ENCODE measurements at regions not wholly inside any gene's neighbourhood (a gene's known extent, or its start where the extent isn't known, plus 50 kb on each side); places are given as distances from the start of the nearest gene placed in this dataset.

DNA sequence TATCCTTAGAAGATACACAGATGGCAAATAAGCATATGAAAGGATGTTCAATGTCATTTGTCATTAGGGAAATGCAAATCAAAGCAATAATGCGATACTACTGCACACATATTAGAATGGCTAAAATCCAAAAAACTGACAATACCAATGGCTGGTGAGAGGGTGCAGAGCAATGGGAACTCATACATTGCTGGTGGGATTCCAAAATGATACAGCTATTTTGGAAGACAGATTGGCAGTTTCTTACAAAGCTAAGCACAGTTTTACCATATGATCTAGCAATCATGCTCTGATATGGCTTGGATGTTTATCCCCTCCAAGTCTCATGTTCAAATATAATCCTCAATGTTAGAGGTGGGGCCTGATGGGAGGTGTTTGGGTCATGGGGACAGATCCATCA lies 122.6 kb downstream of the KCTD15 start:
- ATAC-seq (no peak), DNase-seq (no peak)
- intact Hi-C loops (cut with DNase I), result no loop called here
- Histone ChIP-seq H3K27me3 (ENCODE audit: control insufficient read depth, insufficient read depth) (no peaks in the 10 kb centered on the region), H3K9me3 (ENCODE audit: control insufficient read depth, low read length) (no peaks in the 10 kb centered on the region), H3K27ac (ENCODE audit: low read length) (no peak overlapping the region), H3K4me3 (ENCODE audit: low read length) (no peak overlapping the region), H3K4me1 (ENCODE audit: control insufficient read depth, insufficient read depth, low read length) (no peaks in the 10 kb centered on the region)
- WGBS, result 93% methylated on average over 1 of the region's 1 CpG

DNA sequence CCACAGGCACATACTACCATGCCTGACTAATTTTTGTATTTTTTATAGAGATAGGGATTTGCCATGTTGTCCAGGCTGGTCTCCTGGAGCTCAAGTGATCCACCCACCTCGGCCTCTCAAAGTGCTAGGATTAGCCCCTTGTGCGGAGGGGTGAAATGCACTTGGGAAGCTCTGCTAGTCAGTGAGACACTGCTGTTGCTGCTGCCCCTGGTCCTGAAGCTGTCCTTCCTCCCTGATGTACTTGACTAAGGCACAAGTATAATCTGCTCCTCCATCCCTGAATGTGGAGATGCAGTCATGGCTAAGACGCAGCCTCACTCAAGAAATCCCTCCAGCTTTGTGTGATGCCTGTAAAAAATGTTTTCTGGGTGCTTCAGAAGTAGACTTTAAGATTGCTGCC lies 124.5 kb downstream of the KCTD15 start:
- 76% methylated on average over 3 of the region's 3 CpGs for WGBS
- Histone ChIP-seq H3K9me3 (ENCODE audit: control insufficient read depth, low read length) (no peaks in the 10 kb centered on the region), H3K4me1 (ENCODE audit: control insufficient read depth, insufficient read depth, low read length) (no peaks in the 10 kb centered on the region), H3K27ac (ENCODE audit: low read length) (no peak overlapping the region), H3K27me3 (ENCODE audit: control insufficient read depth, insufficient read depth) (no peaks in the 10 kb centered on the region), H3K4me3 (ENCODE audit: low read length) (no peak overlapping the region)
- DNase-seq (no peak), ATAC-seq (no peak)
- intact Hi-C loops (cut with DNase I), result no loop called here

DNA sequence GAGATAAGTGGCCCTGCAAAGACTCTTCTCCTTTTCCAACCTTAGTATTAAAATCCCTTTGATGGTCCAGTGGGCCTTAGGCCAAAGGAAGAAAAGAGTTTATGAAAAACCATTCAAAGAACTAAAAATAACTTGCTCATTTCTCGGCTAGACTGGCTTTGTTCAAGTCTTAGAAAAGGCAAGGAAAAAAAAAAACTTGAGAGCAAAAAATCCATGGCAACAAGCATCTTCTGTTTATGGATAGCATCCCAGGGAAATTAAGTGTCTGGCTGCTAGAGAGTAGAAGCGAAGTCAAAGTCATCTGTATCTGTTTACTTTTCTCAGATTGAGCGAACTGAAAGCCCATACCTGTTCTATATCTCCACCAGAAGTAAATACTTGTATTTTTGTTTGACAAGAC lies 129.6 kb downstream of the KCTD15 start:
- Histone ChIP-seq H3K4me1 (ENCODE audit: control insufficient read depth, insufficient read depth, low read length) (no peaks in the 10 kb centered on the region), H3K27me3 (ENCODE audit: control insufficient read depth, insufficient read depth) (no peaks in the 10 kb centered on the region), H3K27ac (ENCODE audit: low read length) (no peak overlapping the region), H3K9me3 (ENCODE audit: control insufficient read depth, low read length) (no peaks in the 10 kb centered on the region), H3K4me3 (ENCODE audit: low read length) (no peak overlapping the region)
- 58% methylated on average over 3 of the region's 3 CpGs for whole genome bisulfite sequencing
- no peak for ATAC-seq
- no peak for DNase-seq
- intact Hi-C loops (cut with DNase I), result no loop called here

DNA sequence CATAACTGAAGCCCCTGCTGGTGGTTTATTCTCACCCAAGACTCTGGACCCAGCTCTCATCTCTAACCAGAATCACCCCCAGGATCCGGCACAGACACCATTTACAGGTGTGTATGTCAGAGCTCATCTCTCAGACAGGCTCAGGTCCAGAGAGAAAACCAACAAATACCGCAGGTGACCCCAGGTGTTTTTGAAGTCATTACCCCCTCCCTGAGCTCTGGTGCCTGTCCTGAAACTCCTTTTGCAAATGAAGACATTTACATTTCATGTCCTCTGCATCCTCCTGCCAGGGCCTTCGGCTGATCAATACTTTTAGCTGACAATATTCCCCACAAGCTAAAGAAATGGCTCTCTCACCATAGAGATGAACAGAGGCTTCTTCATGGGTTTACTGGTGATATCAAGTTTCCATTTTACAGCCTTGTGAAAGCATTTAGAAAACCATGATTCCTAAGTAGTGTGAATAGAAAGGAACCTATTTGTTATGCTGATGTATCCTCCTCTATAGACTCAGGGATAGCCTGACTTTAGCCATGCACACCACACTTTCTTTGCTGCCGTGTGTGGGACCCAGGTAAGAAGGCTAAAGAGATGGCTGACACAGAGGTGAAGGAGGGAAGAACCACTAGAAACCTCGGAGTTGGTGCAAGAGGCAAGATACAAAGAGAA lies 131.3 kb downstream of the KCTD15 start:
- H3K9me3 ChIP-seq (ENCODE audit: control insufficient read depth, low read length), result no peaks in the 10 kb centered on the region
- no peaks in the 10 kb centered on the region for H3K4me1 ChIP-seq (ENCODE audit: control insufficient read depth, insufficient read depth, low read length)
- no peak overlapping the region for H3K27ac ChIP-seq (ENCODE audit: low read length)
- no peak for DNase-seq
- H3K4me3 ChIP-seq (ENCODE audit: low read length), result no peak overlapping the region
- WGBS, result 57% methylated on average over 5 of the region's 5 CpGs
- H3K27me3 ChIP-seq (ENCODE audit: control insufficient read depth, insufficient read depth), result no peaks in the 10 kb centered on the region
- no peak for ATAC-seq
- intact Hi-C loops (cut with DNase I), result no loop called here

DNA sequence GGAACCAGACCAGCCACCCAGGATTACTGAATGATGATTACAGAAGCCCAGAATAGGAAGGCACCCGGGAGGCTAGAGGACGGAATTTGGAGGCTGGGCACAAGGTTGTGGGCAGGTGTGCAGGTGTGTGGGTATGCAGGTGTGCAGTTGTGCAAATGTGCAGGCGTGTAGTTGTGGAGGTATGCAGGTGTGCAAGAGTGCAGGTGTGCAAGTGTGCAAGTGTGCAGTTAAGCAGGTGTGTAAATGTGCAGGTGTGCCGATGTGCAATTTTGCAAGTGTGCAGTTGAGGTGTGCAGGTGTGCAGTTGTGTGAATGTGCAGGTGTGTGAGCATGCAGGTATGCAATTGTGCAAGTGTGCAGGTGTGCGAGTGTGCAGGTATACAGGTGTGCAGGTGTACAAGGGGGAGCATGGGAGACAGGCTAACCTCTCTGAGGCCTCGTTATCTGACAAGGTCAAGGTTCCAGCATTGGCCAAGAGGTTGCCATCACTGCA lies 131.8 kb downstream of the KCTD15 start:
- no peak overlapping the region for H3K27ac ChIP-seq (ENCODE audit: low read length)
- H3K4me1 ChIP-seq (ENCODE audit: control insufficient read depth, insufficient read depth, low read length), result no peaks in the 10 kb centered on the region
- no peak for DNase-seq
- no peaks in the 10 kb centered on the region for H3K27me3 ChIP-seq (ENCODE audit: control insufficient read depth, insufficient read depth)
- 84% methylated on average over 6 of the region's 6 CpGs for WGBS
- no peak overlapping the region for H3K4me3 ChIP-seq (ENCODE audit: low read length)
- intact Hi-C loops (cut with DNase I), result no loop called here
- H3K9me3 ChIP-seq (ENCODE audit: control insufficient read depth, low read length), result peaks cover under 1% of the 10 kb centered on the region
- no peak for ATAC-seq

DNA sequence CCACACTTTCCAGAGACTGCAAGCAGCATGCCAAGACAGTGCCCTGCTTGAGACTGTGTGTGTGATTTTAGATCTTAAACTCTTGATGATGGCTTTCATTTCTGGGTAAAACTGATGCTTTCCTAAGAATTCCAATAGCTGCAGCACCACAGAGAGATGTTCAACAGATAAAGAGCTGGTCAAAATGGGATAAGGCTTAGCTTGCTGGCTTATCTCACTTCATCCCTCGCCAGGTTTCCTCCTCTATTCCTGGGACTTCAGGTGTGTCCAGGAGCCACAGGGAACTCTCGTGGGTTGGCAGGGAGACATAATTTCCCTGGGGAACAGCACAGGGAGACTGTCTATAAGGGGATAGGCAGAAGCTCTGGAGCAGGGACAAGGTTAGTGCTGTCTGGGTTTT lies 137.3 kb downstream of the KCTD15 start:
- H3K9me3 ChIP-seq (ENCODE audit: control insufficient read depth, low read length), result peaks cover 6% of the 10 kb centered on the region
- H3K27ac ChIP-seq (ENCODE audit: low read length), result no peak overlapping the region
- H3K4me1 ChIP-seq (ENCODE audit: control insufficient read depth, insufficient read depth, low read length), result no peaks in the 10 kb centered on the region
- intact Hi-C loops (cut with DNase I), result no loop called here
- no peak for DNase-seq
- no peaks in the 10 kb centered on the region for H3K27me3 ChIP-seq (ENCODE audit: control insufficient read depth, insufficient read depth)
- WGBS, result 72% methylated on average over 2 of the region's 2 CpGs
- ATAC-seq, result no peak
- H3K4me3 ChIP-seq (ENCODE audit: low read length), result no peak overlapping the region

DNA sequence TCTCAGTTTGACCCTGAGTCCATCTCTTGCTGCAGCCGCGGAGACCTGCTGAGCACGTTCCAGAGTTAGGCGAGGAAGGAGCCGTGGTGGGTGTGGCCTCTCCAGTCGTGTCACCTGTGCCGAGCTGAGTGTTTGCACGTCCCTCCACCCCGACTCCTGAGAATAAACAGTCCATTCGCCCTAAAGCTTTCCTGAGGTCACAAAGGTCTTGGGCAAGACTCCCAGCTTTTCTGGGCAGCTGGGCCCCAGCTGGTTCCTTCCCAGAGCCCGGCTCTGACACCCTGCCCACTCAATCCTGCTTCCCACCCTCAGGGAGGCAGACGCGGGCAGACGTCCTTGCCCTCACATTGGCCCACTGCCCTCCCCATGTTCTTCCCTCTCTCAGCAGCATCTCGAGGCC lies 142.2 kb downstream of the KCTD15 start:
- H3K27ac ChIP-seq (ENCODE audit: low read length), result no peak overlapping the region
- no peak for ATAC-seq
- H3K4me1 ChIP-seq (ENCODE audit: control insufficient read depth, insufficient read depth, low read length), result no peaks in the 10 kb centered on the region
- intact Hi-C loops (cut with DNase I), result no loop called here
- no peak overlapping the region for H3K4me3 ChIP-seq (ENCODE audit: low read length)
- H3K27me3 ChIP-seq (ENCODE audit: control insufficient read depth, insufficient read depth), result no peaks in the 10 kb centered on the region
- WGBS, result 55% methylated on average over 15 of the region's 15 CpGs
- DNase-seq, result no peak
- peaks cover 3% of the 10 kb centered on the region for H3K9me3 ChIP-seq (ENCODE audit: control insufficient read depth, low read length)

DNA sequence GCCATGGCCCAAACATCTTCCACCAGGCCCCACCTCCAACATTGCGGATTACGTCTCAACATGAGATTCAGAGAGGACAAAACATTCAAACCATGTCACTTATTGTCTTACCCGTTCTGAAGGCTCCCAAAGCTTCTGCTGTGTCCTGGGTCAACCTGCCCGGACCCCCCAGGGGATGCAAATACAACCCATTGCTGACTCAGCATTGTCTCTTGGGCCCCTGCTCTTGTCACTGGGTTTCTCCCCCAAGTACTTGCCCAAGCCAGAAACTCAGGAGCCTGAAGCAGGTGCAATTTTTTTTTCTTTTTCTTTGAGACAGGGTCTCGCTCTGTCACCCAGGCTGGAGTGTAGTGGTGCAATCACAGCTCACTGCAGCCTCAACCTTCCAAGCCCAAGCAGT lies 144.5 kb downstream of the KCTD15 start:
- Histone ChIP-seq H3K4me3 (ENCODE audit: low read length) (no peak overlapping the region), H3K27me3 (ENCODE audit: control insufficient read depth, insufficient read depth) (no peaks in the 10 kb centered on the region), H3K4me1 (ENCODE audit: control insufficient read depth, insufficient read depth, low read length) (no peaks in the 10 kb centered on the region), H3K9me3 (ENCODE audit: control insufficient read depth, low read length) (no peaks in the 10 kb centered on the region), H3K27ac (ENCODE audit: low read length) (no peak overlapping the region)
- intact Hi-C loops (cut with DNase I), result no loop called here
- DNase-seq (no peak), ATAC-seq (no peak)
- 81% methylated on average over 5 of the region's 5 CpGs for WGBS

DNA sequence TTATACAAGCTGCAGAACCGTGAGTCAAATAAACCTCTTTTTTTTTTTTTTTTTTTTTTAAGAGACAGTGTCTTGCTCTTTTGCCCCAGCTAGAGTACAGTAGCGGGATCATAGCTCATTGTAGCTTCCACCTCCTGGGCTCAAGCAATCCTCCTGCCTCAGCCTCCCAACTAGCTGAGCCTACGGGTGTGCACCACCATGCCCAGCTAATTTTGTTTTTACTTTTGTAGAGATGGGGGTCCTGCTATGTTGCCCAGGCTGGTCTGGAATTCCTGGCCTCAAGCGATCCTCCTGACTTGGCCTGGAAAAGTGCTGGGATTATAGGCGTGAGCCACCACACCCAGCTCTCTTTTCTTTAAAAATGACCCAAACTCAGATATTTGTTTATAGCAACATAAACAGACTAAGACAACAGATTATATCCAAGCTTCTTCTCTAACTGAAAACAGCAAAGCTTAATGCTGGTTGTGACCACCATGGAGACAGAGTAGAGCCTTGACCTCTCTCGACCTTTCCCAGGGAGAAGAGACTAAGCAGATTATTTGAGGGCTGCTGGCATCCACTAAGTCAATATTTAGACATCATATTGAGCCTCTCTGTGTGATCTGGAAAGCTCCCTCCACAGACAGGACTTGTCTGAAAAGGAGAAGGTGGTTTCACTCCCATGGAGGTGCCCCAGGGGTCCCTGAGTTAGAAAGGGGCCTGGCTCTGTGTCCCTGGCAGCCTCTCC lies 150.0 kb downstream of the KCTD15 start:
- H3K27me3 ChIP-seq (ENCODE audit: control insufficient read depth, insufficient read depth), result no peaks in the 10 kb centered on the region
- ATAC-seq (no peak), DNase-seq (no peak)
- intact Hi-C loops (cut with DNase I), result no loop called here
- H3K4me1 ChIP-seq (ENCODE audit: control insufficient read depth, insufficient read depth, low read length), result no peaks in the 10 kb centered on the region
- WGBS, result 90% methylated on average over 6 of the region's 6 CpGs
- no peak overlapping the region for H3K4me3 ChIP-seq (ENCODE audit: low read length)
- H3K27ac ChIP-seq (ENCODE audit: low read length), result no peak overlapping the region
- H3K9me3 ChIP-seq (ENCODE audit: control insufficient read depth, low read length), result no peaks in the 10 kb centered on the region

DNA sequence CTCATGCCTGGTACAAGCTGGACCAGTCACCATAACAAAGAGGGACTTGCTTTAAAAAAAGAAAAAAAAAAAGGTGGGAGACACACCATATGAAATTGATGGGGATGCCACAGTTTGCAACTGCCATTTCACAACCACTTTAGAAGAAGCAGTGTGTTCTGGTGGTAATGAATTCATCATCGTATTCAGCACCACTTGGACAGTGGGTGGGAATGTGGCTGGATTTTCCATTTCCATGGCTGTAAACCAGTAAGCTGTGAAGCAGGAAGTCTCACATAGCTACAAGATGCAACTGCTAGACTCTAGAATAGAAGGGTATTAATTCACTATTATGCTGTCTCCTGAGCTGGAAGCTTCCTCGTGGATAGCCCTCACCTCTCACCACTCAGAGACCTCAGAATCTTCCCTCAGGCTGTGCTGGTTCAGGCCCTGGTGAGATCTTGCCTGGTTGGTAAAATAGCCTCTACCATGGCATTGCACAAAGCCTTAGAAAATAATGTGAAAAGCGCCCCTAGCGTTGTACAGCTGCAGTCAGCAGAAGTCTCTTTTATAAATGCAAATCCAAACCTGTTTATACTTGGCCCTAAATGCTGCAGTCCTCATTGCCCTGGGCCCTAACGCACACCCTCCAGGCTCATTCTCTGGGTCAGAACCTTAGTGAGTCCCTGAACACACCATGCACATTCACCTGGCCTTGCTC lies 150.7 kb downstream of the KCTD15 start:
- Histone ChIP-seq H3K27ac (ENCODE audit: low read length) (no peak overlapping the region), H3K4me3 (ENCODE audit: low read length) (no peak overlapping the region)
- 66% methylated on average over 5 of the region's 5 CpGs for WGBS

DNA sequence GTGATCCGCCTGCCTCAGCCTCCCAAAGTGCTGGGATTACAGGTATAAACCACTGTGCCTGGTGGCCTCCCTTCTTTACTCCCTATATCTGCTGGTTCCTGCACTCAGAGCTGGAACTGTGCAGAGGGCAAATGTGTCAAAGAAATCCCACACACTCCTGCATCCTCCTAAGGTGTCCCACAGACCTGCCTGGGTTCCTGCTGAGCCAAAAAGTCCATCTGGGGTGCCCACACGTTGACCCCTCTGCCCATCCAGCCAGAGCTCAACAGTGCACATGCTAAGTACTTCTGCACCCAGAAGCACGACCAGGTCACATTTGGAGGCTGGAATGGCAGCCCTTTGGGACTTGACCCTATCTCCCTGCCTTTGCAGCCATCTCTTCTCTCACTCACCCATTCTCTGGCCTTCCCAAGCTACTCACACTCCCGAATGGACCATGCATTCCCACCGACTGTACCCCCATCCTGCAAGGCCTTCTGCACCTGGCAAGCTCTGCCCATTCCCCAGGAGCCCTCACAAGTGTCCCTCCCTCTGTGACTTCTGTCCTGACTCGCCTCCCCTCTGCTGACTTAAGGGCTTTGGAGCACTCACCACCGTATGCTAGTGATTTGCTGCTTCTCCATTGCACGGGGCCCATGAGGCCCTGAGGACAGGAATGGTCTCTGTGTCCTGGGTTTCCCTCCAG lies 152.1 kb downstream of the KCTD15 start:
- 71% methylated on average over 8 of the region's 8 CpGs for WGBS
- Histone ChIP-seq H3K4me1 (ENCODE audit: control insufficient read depth, insufficient read depth, low read length) (no peaks in the 10 kb centered on the region), H3K9me3 (ENCODE audit: control insufficient read depth, low read length) (no peaks in the 10 kb centered on the region), H3K27me3 (ENCODE audit: control insufficient read depth, insufficient read depth) (no peaks in the 10 kb centered on the region), H3K27ac (ENCODE audit: low read length) (no peak overlapping the region), H3K4me3 (ENCODE audit: low read length) (no peak overlapping the region)
- ATAC-seq (no peak), DNase-seq (no peak)
- intact Hi-C loops (cut with DNase I), result no loop called here

More for the DNA sequence above, 150.7 kb downstream of the KCTD15 start:
- H3K4me1 ChIP-seq (ENCODE audit: control insufficient read depth, insufficient read depth, low read length), result no peaks in the 10 kb centered on the region
- no peaks in the 10 kb centered on the region for H3K27me3 ChIP-seq (ENCODE audit: control insufficient read depth, insufficient read depth)
- intact Hi-C loops (cut with DNase I), result no loop called here
- no peak for ATAC-seq
- no peak for DNase-seq
- H3K9me3 ChIP-seq (ENCODE audit: control insufficient read depth, low read length), result no peaks in the 10 kb centered on the region
